CD4-positive, alpha-beta T cell (primary cell): ENCODE measurements at regions not wholly inside any gene's neighbourhood (a gene's known extent, or its start where the extent isn't known, plus 50 kb on each side); places are given as distances from the start of the nearest gene placed in this dataset.

Source experiments
- ATAC-seq: fragments of 200-7000 bp; cut with Tn5 transposase; one replicate; pipeline ENCODE4 v1.10.0; 2022; ENCODE audit warnings: mild to moderate bottlenecking; ENCODE audit not compliant: poor library complexity
- CTCF ChIA-PET: fragments of 350-600 bp; sonication (Branson Sonifier 250); formaldehyde crosslinking; loops from one replicate; lab custom pipeline; 2021; ENCODE audit warnings: antibody characterized with exemption, inconsistent platforms; lab: Charles Lee
- POLR2A ChIA-PET: fragments of 350-600 bp; sonication (Branson Sonifier 250); formaldehyde crosslinking; loops from one replicate; lab custom pipeline; 2021; ENCODE audit warnings: antibody characterized with exemption, inconsistent platforms; lab: Charles Lee
- DNase-seq, 14 experiments: peaks; one replicate each; pipeline ENCODE4 v3.0.0-alpha.2; 2013 to 2020; ENCODE audit warnings: mixed read lengths in 2 of 14
- H3K27ac ChIP-seq, 2 donors: one replicate each; pipeline versions ENCODE4 v1.5.1 to v1.7.0; 2013; ENCODE audit warnings: low read length in 2 of 2, low read depth in 1 of 2, mild to moderate bottlenecking in 1 of 2
- H3K27me3 ChIP-seq, 2 experiments: 1 replicate in 1 of 2; 2 replicates in 1 of 2; pipeline versions ENCODE4 v1.6.1 to v1.7.0; 2013; ENCODE audit warnings: low read length in 2 of 2, control low read depth in 1 of 2, mild to moderate bottlenecking in 1 of 2, moderate library complexity in 1 of 2; ENCODE audit not compliant: insufficient read depth in 2 of 2, control insufficient read depth in 1 of 2
- H3K36me3 ChIP-seq: one replicate; pipeline ENCODE4 v1.6.1; 2013; ENCODE audit warnings: low read length, control low read depth; ENCODE audit not compliant: insufficient read depth
- H3K4me1 ChIP-seq: one replicate; pipeline ENCODE4 v1.6.1; 2013; ENCODE audit warnings: low read length, control low read depth; ENCODE audit not compliant: insufficient read depth
- H3K4me3 ChIP-seq: one replicate; pipeline ENCODE4 v1.5.1; 2013; ENCODE audit warnings: mild to moderate bottlenecking, low read length, moderate library complexity
- H3K9me3 ChIP-seq, 2 experiments: 1 replicate in 1 of 2; 2 replicates in 1 of 2; pipeline versions ENCODE4 v1.6.1 to v1.7.0; 2013; ENCODE audit warnings: low read length in 2 of 2, mild to moderate bottlenecking in 2 of 2, control low read depth in 1 of 2, moderate library complexity in 1 of 2; ENCODE audit not compliant: control insufficient read depth in 1 of 2, insufficient read depth in 1 of 2
- H3K27ac Mint-ChIP-seq: one replicate; pipeline ENCODE4 v1.8.0; 2020; ENCODE audit warnings: mixed read lengths
- H3K27me3 Mint-ChIP-seq: one replicate; pipeline ENCODE4 v1.8.0; 2021; ENCODE audit warnings: mixed read lengths
- H3K36me3 Mint-ChIP-seq: one replicate; pipeline ENCODE4 v1.8.0; 2021; ENCODE audit warnings: low read depth, mixed read lengths
- H3K4me1 Mint-ChIP-seq: one replicate; pipeline ENCODE4 v1.8.0; 2021; ENCODE audit warnings: low read depth, mixed read lengths
- H3K4me3 Mint-ChIP-seq: one replicate; pipeline ENCODE4 v1.8.0; 2020; ENCODE audit warnings: mild to moderate bottlenecking, mixed read lengths
- H3K9me3 Mint-ChIP-seq: one replicate; pipeline ENCODE4 v1.8.0; 2020; ENCODE audit warnings: mixed read lengths
- intact Hi-C, 2 experiments: fragments of 100-400 bp; cut with DNase I in 1 of 2; cut with micrococcal nuclease in 1 of 2; formaldehyde crosslinking; loops; one replicate each; pipeline versions ENCODE4 v1.15.1 to v1.9.0; 2023 to 2025; cut with DNase I, micrococcal nuclease
- TF ChIP-seq, protein P1 (sequence below): fragments of 200-600 bp; IDR thresholded peaks from one replicate; pipeline ENCODE4 v1.8.0; 2022; ENCODE audit warnings: antibody characterized with exemption, mild to moderate bottlenecking

DNA sequence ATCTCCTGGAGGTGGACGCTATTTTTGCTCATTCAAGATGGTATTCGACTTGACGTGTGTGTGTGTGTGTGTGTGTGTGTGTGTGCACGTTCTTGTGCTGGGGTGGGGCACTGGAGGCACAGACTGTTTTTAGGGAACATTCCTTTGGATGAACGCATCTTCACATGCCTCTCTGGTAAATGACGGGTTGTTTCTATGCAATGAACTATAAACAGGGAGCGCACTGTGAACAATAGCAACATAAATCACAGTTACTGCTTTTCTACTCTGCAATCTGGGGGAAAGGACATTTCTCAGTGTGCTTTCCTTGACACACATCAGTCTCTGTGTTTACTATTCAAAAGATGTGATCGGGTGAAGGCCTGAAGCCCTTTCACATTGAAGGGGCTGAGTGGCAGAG lies 120.1 kb upstream of the PITRM1 start:
- no peak overlapping the region for H3K27ac ChIP-seq
- H3K4me3 Mint-ChIP-seq, result no peak overlapping the region
- ChIA-PET POLR2A (no interaction called here), CTCF (no interaction called here)
- H3K27ac Mint-ChIP-seq, result no peak overlapping the region
- H3K4me1 ChIP-seq, result no peaks in the 10 kb centered on the region
- H3K9me3 ChIP-seq, result no peaks in the 10 kb centered on the region
- H3K36me3 ChIP-seq, result no peaks in the 10 kb centered on the region
- intact Hi-C loops, result no loop called here
- no peak overlapping the region for H3K4me3 ChIP-seq
- DNase-seq (no peak), ATAC-seq (no peak)
- no peaks in the 10 kb centered on the region for H3K9me3 Mint-ChIP-seq
- TF ChIP-seq, protein P1, sequence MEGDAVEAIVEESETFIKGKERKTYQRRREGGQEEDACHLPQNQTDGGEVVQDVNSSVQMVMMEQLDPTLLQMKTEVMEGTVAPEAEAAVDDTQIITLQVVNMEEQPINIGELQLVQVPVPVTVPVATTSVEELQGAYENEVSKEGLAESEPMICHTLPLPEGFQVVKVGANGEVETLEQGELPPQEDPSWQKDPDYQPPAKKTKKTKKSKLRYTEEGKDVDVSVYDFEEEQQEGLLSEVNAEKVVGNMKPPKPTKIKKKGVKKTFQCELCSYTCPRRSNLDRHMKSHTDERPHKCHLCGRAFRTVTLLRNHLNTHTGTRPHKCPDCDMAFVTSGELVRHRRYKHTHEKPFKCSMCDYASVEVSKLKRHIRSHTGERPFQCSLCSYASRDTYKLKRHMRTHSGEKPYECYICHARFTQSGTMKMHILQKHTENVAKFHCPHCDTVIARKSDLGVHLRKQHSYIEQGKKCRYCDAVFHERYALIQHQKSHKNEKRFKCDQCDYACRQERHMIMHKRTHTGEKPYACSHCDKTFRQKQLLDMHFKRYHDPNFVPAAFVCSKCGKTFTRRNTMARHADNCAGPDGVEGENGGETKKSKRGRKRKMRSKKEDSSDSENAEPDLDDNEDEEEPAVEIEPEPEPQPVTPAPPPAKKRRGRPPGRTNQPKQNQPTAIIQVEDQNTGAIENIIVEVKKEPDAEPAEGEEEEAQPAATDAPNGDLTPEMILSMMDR, result no peak
- H3K4me1 Mint-ChIP-seq, result no peaks in the 10 kb centered on the region
- H3K27me3 Mint-ChIP-seq, result peaks cover 5% of the 10 kb centered on the region
- H3K27me3 ChIP-seq, result no peaks in the 10 kb centered on the region
- H3K36me3 Mint-ChIP-seq, result no peaks in the 10 kb centered on the region

DNA sequence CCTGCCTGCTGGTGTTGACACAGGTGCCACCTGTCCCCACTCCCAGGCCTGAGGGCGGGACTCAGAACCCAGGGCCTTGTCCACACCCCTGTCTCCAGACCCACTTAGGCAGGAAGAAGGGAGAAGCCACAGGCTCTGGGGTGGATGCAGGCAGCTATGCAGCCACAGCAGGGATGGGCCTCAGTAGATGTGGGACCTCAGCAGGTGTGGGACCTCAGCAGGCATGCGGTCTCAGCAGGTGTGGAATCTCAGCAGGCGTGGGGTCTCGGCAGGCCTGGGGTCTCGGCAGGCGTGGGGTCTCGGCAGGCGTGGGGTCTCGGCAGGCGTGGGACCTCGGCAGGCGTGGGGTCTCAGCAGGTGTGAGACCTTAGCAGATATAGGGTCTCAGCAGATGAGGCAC lies 118.0 kb upstream of the PITRM1 start:
- no peak overlapping the region for H3K4me3 ChIP-seq
- Mint-ChIP-seq H3K27me3 (peaks cover under 1% of the 10 kb centered on the region), H3K4me1 (no peaks in the 10 kb centered on the region), H3K4me3 (no peak overlapping the region), H3K27ac (no peak overlapping the region), H3K36me3 (no peaks in the 10 kb centered on the region), H3K9me3 (no peaks in the 10 kb centered on the region)
- intact Hi-C loops, result no loop called here
- no peaks in the 10 kb centered on the region for H3K36me3 ChIP-seq
- CTCF ChIA-PET, result no interaction called here
- POLR2A ChIA-PET, result no interaction called here
- no peak overlapping the region for H3K27ac ChIP-seq
- DNase-seq (no peak), ATAC-seq (no peak)
- TF ChIP-seq, protein P1, result no peak
- H3K27me3 ChIP-seq, result no peaks in the 10 kb centered on the region
- no peaks in the 10 kb centered on the region for H3K4me1 ChIP-seq
- H3K9me3 ChIP-seq, result no peaks in the 10 kb centered on the region

DNA sequence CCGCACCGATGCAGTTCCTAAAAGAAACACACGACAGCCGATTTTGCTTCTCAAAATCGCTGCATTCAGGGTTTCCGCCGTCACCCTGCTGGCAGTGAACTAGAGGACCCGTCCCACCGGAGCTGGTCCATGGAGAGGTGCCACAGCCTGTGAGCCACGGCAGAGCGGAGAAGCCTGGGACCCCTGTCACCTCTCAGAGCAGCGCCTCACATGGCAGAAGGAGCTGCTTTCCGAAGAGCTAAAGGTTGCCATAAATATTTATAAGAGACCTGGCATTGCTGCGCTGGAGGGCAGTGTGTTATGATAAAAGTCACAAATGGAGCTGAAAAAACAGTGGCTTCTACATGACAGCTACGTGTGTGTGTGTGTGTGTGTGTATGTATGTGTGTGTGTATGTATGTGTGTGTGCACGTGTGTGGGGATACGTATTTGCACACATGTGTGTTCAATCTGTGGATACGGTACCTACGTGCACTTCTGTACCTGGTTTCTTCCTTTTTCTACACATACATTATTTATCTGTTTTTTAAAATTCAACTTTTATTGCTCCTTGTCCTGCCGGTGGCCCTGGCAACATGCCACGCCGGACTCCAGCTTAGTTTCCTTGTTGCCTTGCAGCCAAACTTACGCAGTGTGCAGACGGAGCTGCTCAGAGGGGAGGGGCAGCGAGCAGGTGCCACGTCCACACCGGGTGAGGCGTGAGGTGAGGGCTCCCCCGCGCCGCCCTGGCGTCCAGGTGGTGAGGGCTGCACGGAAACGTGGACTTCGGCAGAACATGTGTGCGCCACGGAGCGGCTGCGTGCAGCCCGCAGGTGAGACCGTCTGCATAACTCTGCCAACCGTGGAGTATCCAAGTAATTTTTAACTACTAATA lies 115.2 kb upstream of the PITRM1 start:
- no peaks in the 10 kb centered on the region for H3K27me3 ChIP-seq
- TF ChIP-seq, protein P1, result no peak
- no peaks in the 10 kb centered on the region for H3K36me3 Mint-ChIP-seq
- peaks cover 6% of the 10 kb centered on the region for H3K27me3 Mint-ChIP-seq
- intact Hi-C loops, result no loop called here
- H3K4me3 Mint-ChIP-seq, result no peak overlapping the region
- no peak overlapping the region for H3K27ac Mint-ChIP-seq
- no peaks in the 10 kb centered on the region for H3K9me3 ChIP-seq
- H3K36me3 ChIP-seq, result no peaks in the 10 kb centered on the region
- ChIA-PET POLR2A (no interaction called here), CTCF (no interaction called here)
- no peak overlapping the region for H3K27ac ChIP-seq
- no peaks in the 10 kb centered on the region for H3K4me1 ChIP-seq
- H3K4me1 Mint-ChIP-seq, result no peaks in the 10 kb centered on the region
- no peak for DNase-seq
- H3K4me3 ChIP-seq, result no peak overlapping the region
- H3K9me3 Mint-ChIP-seq, result no peaks in the 10 kb centered on the region
- no peak for ATAC-seq
